CD4-positive, alpha-beta T cell treated with Interleukin-17A for 1 hour (primary cell): ENCODE measurements at regions not wholly inside any gene's neighbourhood (a gene's known extent, or its start where the extent isn't known, plus 50 kb on each side); places are given as distances from the start of the nearest gene placed in this dataset.
"Not testable (repeated sequence)": the region's sequence is repeated elsewhere in the genome, so short reads cannot be mapped to it uniquely, and the experiment has no call there.

Experiments used
- DNase-seq: peaks from one replicate; pipeline ENCODE4 v3.0.0-alpha.2; 2020

DNA sequence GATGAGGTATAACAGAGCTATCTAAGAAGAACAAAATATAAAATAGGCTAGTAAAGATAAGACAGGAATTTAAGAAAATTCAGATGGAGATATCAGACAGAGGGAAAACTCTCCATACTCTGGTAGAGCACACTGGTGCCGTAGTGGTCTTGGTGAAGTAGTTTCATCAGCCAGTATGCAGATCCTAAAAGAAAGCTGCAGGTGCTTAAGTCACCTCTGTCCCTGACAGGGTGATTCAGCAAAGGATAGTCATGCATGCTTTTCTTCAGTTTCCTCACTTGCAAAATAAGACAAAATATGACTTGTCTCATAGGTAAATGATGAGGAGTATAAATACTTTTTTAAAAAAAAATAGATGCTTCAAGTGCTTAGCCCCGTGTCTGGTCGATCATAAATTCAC lies 794.9 kb downstream of the TNS3 start:
- no peak for DNase-seq

DNA sequence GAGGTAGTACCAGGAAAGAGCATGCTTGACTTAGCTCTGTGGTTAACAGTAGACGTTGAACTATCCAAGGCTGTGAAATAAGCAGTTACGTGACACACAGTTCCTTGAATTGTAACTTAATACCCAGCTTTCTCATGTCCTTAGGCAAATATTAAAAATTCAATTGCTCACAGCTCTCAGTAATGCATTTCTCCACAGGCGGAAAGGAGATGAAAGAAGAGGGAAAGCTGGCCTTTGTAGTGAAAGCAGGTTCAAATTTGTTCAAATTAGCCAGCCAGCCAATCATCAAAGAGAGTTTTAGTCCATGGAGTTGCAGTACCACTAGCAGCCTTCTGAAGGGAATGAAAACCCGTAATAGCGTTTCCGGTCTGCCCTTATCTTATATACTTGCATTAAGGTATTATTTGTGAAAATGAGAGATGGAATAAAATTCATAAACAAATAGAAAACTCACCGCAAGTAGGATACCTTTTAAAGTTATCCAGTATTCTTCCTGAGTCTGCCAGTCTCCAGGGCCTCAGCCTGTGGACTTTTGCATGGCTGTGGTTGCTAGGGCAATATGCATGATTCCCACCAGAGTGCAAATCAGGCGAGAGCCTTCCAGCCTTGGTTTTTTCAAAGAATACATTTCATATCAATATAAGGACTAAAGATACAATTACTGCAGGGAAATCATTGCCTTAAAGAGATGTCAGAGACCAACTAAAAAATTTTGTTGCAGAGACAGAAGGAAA lies 795.5 kb downstream of the TNS3 start:
- no peak for DNase-seq

- no peak for DNase-seq
Observed at GRCh38 chr7:46784732-46785131, 797.2 kb downstream of the TNS3 start.

DNA sequence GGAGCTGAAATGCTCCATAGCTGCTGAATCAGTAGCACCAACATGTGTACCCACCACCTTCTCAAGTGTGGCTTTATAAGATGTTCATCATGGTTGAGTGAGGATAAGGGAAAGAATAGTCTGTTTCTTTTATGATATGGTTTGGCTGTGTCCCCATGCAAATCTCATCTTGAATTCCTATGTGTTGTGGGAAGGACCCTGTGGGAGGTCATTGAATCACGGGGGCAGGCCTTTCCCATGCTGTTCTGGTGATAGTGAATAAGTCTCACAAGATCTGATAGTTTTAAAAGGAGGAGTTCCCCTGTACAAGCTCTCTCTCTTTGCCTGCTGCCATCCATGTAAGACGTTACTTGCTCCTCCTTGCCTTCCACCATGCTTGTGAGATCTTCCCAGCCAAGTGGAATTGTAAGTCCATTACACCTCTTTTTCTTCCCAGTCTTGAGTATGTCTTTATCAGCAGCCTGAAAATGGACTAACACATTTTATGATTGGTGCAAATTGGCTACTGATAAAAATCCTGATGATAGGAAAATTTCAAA lies 799.9 kb downstream of the TNS3 start:
- DNase-seq, result no peak

- DNase-seq, result no peak
Observed at GRCh38 chr7:46776790-46777189, 805.1 kb downstream of the TNS3 start.

DNA sequence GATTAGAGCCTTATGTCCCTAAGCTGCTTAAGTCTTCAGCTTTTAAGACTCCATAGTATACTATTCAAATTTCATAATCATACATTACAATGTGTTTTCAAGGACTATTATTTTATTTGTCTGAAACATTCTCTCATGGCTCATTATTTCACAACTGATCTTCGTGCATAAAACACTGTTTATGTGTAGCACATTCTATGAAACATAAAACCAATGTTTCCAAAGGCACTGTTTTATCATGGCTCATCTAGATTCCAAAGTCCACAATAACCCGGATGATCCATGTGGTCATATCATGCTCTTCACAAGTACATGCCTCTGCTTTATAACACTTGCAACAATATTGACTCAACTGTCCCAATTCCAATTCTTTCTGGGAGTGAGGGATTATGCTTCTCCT lies 806.1 kb downstream of the TNS3 start:
- DNase-seq, result no peak

DNA sequence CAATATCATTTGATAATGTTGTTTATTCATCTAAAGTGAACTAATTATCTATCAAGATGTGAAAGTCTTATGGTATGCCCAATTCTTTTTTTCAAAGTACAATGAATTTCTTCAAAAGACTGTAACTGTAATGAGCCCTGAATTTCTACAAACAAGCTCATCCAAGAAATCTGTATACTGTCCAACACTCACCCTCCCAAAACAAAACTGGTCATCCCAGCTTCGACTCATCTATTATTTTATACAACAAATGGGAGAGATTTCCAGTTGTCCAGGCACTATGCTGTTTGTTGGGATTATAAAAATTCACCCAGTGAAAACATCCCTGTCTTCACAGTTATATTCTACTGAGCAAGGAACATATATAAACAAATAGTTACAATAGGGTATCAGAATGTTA lies 806.9 kb downstream of the TNS3 start:
- DNase-seq, result no peak

DNA sequence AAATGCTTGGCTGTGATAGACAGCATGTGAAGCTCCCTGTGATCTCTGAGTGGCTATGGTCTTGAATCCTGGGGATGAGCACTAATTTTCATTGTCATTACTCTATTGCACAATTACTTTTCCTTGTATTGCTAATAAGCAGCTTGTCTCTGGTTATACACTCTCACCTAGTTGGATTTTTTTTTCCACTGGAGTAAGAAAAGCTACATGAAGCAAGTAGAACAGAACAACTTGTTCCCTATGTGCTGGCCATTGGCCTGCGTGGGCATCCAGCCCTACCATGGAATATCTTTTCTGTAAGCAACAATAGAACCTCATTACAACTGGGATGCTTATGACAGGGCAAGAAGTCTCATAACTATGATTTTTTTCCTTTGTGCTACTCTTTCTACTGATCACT lies 807.4 kb downstream of the TNS3 start:
- no peak for DNase-seq

- no peak for DNase-seq
Observed at GRCh38 chr7:46772776-46773175, 809.1 kb downstream of the TNS3 start.

- no peak for DNase-seq
Observed at GRCh38 chr7:46767071-46767470, 814.8 kb downstream of the TNS3 start.

DNA sequence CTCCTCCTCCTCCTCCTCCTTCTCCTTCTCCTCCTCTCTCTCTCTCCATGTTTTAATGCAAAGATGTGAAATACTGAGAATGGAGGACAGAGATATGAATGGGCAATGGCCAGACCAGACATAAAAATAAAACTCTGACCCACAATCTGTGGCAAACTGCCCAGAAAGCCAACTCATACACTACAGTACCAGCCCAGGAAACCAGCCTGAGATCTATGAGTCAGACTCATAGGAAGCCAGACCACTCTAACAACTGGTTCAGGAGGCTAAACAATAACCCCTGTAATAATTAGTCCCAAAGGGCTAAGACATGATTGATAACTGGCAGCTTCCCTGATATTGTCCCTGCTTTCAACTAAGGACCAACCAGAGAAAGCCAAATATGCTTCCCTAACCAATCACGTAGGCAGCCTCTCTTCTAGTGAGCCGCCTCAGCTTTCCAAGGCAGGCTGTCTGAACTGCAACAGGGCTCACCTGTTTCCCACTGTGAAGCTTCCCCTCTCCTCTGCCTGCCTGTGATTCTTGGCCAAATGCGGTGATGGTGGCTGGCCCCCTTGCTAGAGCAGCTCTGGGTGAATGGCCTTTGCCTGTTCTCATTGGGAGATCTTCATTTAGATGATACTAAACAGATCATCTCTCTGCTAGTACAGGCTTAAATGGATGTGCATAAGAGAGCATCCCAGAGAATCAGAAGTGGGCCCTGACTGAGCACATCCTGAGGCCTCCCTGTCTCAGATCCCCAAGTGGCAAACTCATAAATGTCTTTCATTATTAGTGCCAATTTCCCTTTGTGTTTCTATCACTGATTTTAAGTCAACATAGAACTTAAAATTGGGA lies 817.6 kb downstream of the TNS3 start:
- no peak for DNase-seq

DNA sequence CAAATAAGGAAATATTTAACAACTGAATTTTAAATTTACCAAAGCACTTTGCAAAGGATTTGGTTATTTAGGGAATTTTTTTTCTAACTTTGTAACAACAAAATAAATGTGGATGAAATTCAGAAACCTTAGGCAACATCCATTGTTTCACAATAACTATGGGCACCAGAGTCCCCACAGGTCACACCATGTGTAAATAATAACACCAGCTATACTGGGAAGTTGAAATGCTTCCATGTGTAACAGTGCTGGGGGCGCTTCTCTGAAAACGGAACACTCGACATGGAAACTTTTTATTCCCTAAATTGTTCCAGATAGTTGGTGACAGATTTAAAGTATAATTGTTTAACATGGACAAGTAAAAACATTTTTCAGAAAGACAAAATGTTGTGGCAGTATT lies 818.6 kb downstream of the TNS3 start:
- no peak for DNase-seq

GRCh38 chr7:46759711-46760480 lies 822.0 kb downstream of the TNS3 start:
- no peak for DNase-seq

GRCh38 chr7:46756996-46757395 lies 824.9 kb downstream of the TNS3 start:
- DNase-seq, result no peak

DNA sequence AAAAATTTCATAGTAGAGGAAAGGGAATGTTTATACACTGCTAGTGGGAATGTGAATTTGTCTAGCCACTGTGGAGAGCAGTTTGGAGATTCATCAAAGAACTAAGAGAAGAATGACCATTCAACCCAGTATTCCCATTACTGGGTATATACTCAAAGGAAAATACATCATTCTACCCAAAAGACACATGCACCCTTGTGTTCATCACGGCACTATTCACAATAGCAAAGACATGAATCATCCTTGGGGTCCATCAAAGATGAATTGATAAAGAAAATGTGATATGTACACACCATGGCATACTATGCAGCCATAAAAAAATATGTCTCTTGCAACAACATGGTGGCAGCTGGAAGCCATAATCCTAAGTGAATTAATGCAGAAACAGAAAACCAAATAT lies 825.7 kb downstream of the TNS3 start:
- DNase-seq, result no peak

DNA sequence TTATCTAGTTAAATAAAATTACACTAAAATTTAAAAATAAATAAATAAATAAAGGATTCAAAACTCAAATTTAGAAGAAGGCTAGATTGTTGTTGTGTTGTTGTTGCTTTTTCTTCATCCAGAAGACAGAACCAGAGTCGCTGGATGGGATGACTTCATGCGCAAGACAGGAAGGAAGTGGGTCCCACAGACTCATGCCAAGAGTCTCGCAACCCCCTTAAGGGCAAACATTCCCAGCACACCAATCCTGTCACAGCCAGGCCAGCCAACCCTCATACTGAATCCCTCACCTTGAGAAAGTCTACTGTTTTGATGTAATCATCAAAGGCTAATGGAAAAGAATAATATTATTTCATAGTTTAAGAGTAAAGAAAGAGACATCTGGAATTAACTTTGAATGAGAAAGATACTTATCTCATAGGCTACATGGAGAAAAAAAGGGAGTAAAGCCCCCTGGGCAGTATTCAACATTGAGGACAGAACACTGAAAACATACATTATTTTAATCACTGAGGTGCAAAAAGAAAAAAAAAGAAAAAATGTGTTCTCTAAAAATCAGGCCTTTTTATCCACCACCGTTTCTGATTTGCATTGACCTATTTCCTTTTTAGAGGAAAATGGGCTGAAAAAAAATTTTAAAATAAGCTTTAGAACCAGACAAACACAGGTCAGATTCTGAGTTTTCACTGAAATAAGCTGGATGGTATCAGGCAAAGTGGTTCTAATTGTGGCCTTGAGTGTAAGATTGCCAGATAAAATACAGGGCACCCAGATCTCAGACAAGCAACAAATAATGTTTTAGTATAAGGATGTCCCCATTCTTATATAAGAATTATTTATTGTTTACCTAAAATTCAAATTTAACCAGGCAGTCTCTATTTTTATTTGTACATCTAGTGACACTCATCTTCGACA lies 826.5 kb downstream of the TNS3 start:
- DNase-seq, result no peak

GRCh38 chr7:46754140-46754720 lies 827.7 kb downstream of the TNS3 start:
- DNase-seq, result no peak

DNA sequence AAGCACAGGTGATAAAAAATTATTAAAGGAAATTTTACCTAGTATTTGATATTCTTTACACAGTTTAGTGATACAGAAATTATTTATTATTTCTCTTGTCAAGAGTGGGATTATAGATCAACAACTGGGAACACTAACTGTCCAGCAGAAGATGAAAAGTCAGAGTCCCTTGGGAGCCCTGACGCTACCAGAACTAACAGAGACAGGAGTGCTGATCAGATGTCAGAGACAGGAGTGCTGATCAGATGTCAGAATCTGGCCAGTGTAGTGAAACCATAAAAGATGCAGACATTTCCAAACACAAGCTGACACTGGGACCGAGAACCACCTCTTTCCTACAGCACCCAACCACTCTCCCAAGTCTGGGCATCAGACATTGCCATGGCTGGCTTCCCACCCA lies 828.2 kb downstream of the TNS3 start:
- no peak for DNase-seq

DNA sequence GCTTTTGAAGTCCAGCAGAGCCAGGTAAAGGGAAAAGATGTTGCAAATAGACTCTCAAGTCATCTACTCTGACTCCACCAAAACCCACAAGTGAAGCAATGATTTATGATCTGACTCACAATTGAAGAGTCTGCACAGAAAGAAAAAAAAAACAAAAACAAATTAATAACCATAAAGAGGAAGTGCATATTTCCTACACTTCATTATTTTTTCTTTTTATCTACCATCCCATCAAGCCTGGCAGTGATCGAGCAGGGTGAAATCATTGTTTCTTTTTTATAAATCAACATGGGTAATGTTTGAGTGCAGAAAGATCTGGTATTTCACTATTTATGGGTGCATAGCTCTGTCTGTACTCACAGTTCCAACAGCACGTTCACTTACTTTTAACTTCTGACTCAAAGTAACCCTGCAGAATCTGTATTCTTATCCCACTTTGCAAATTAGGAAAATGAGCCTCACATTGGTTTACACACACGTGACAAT lies 829.0 kb downstream of the TNS3 start:
- DNase-seq, result no peak

GRCh38 chr7:46751927-46752723 lies 829.8 kb downstream of the TNS3 start:
- DNase-seq, result not testable (repeated sequence)

DNA sequence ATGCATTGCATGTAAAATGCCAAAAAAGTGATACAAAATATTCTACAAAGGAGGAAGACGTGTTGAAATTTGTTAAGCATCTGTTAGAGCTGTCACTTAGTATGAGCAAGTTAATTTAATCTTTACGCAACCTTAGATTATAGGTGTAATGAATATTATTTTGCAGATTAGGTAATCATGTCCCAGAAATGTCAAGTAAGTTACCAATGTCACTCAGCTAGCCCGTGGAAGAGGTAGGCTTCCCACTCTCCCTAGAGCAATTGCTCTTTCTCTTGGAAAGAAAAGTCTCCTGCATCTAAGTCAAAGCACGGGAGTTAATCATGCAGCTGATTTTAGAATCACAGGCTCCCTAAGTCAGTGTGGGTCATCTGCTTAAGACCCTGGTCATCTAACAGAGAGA lies 830.4 kb upstream of the IGFBP3 start:
- DNase-seq, result no peak
